ENCODE measurements at regions not wholly inside any gene's neighbourhood (a gene's known extent, or its start where the extent isn't known, plus 50 kb on each side); places are given as distances from the start of the nearest gene placed in this dataset.

DNA sequence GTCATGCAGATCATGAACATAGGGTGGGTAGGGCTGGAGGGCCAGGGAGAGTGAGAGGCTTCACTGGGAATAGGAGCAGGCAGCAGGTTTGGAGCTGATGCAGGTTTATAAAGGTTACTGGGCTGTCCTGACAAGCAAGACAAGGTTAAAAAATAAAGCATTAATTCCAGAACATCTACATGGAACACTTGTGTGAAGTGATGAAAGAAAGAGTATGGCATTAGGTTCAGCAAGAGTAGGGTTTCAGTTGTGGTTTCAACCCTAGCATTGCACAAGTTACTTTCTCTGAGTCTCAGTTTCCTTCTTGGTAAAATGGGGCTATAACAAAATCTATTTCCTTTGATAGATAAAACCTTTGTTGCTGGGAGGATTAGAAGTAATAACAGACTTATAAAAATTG is 114.6 kb upstream of the SESN3 start:
- TF ChIP-seq POLR2AphosphoS5 (IDR thresholded peaks at IDR 0.05), result no peak
- TF ChIP-seq, protein P1, sequence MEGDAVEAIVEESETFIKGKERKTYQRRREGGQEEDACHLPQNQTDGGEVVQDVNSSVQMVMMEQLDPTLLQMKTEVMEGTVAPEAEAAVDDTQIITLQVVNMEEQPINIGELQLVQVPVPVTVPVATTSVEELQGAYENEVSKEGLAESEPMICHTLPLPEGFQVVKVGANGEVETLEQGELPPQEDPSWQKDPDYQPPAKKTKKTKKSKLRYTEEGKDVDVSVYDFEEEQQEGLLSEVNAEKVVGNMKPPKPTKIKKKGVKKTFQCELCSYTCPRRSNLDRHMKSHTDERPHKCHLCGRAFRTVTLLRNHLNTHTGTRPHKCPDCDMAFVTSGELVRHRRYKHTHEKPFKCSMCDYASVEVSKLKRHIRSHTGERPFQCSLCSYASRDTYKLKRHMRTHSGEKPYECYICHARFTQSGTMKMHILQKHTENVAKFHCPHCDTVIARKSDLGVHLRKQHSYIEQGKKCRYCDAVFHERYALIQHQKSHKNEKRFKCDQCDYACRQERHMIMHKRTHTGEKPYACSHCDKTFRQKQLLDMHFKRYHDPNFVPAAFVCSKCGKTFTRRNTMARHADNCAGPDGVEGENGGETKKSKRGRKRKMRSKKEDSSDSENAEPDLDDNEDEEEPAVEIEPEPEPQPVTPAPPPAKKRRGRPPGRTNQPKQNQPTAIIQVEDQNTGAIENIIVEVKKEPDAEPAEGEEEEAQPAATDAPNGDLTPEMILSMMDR (IDR thresholded peaks at IDR 0.05), result no peak

Measured in transverse colon (tissue), 4 donors.